SH-SY5Y (cell line): ENCODE measurements at regions not wholly inside any gene's neighbourhood (a gene's known extent, or its start where the extent isn't known, plus 50 kb on each side); places are given as distances from the start of the nearest gene placed in this dataset.

Experiments
- GATA2 ChIP-seq: IDR thresholded peaks from 2 replicates; pipeline ENCODE4 v1.6.1; 2011; ENCODE audit warnings: mild to moderate bottlenecking, low read depth, low read length
- GATA3 ChIP-seq: IDR thresholded peaks from 2 replicates; pipeline ENCODE4 v1.6.1; 2011; ENCODE audit warnings: low read depth, mild to moderate bottlenecking, low read length, moderate library complexity

- no peak for TF ChIP-seq GATA2
- TF ChIP-seq GATA3 = no peak
Measured at GRCh38 chr2:15691586-15692310, 100.1 kb downstream of the DDX1 start.
